Astrocyte of the spinal cord (primary cell): ENCODE measurements at regions not wholly inside any gene's neighbourhood (a gene's known extent, or its start where the extent isn't known, plus 50 kb on each side); places are given as distances from the start of the nearest gene placed in this dataset.

Experiments used
- DNase-seq: peaks from one replicate; pipeline ENCODE4 v3.0.0; 2011; ENCODE audit warnings: low read depth, low spot score
- H3K4me3 ChIP-seq: 2 replicates; pipeline ENCODE4 v1.5.1; 2011; ENCODE audit warnings: low read depth, mild to moderate bottlenecking, low read length, moderate library complexity
- in situ Hi-C: cut with HindIII; loops from 2 replicates; pipeline ENCODE4 v1.10.0; 2017; ENCODE audit warnings: low sequenced_read_pairs
- TF ChIP-seq, protein P1 (sequence below): IDR thresholded peaks from 2 replicates; pipeline ENCODE4 v1.5.1; 2012; ENCODE audit warnings: low read depth, mild to moderate bottlenecking, low read length, inconsistent platforms

DNA sequence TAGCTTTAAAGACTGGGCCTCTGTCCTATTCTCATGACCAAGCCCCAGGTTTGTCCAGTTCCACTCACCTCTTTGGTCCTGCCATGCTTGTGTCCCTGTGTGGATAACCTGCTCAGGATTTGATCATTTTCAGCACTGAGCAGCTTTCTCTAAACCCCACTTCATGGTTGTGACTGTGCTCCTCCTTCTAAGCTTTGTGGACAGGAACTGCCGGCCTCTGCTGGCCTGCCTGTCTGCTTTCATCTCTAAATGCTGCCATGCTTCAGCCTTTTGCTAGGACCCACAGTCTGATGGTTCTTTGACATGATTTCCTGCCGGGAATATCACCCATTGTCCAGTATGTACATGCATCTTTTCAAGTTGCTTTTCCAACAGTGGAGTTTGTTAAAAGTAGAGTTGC is 53.9 kb upstream of the STXBP6 start:
- TF ChIP-seq, protein P1, sequence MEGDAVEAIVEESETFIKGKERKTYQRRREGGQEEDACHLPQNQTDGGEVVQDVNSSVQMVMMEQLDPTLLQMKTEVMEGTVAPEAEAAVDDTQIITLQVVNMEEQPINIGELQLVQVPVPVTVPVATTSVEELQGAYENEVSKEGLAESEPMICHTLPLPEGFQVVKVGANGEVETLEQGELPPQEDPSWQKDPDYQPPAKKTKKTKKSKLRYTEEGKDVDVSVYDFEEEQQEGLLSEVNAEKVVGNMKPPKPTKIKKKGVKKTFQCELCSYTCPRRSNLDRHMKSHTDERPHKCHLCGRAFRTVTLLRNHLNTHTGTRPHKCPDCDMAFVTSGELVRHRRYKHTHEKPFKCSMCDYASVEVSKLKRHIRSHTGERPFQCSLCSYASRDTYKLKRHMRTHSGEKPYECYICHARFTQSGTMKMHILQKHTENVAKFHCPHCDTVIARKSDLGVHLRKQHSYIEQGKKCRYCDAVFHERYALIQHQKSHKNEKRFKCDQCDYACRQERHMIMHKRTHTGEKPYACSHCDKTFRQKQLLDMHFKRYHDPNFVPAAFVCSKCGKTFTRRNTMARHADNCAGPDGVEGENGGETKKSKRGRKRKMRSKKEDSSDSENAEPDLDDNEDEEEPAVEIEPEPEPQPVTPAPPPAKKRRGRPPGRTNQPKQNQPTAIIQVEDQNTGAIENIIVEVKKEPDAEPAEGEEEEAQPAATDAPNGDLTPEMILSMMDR, result no peak
- DNase-seq, result no peak
- H3K4me3 ChIP-seq, result no peak overlapping the region
- in situ Hi-C loops, result no loop called here

DNA sequence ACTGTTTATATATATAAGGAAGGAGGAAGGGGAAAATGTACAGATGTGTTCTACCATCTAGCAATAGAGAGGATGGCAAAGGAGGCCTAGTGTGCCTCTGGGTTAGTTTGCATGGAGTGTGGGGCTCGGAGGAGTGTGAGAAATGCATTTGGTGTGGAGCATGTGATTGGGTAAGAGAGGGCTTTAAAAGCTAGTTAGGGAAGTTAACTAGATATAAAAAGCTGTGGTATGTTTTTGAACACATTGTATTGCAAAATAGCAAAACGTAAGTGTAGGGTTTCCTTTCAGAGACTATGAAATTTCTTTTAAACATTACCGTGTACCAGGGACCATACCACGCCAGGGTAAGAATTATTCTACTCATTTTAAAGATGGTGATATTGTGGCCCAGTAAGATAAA is 53.3 kb upstream of the STXBP6 start:
- DNase-seq, result no peak
- in situ Hi-C loops, result no loop called here
- no peak overlapping the region for H3K4me3 ChIP-seq
- TF ChIP-seq, protein P1, result no peak

- no peak for DNase-seq
- TF ChIP-seq, protein P1, result no peak
- in situ Hi-C loops, result no loop called here
- no peak overlapping the region for H3K4me3 ChIP-seq
Observed at GRCh38 chr14:25102788-25103187, 52.8 kb upstream of the STXBP6 start.

GRCh38 chr14:25101276-25101675 is 51.3 kb upstream of the STXBP6 start:
- DNase-seq, result no peak
- in situ Hi-C loops, result no loop called here
- TF ChIP-seq, protein P1, result no peak

More at GRCh38 chr14:25101276-25101675, 51.3 kb upstream of the STXBP6 start:
- no peak overlapping the region for H3K4me3 ChIP-seq
